Dermis microvascular lymphatic vessel endothelial cell (primary cell): ENCODE measurements at regions not wholly inside any gene's neighbourhood (a gene's known extent, or its start where the extent isn't known, plus 50 kb on each side); places are given as distances from the start of the nearest gene placed in this dataset.
"Not testable (repeated sequence)": the region's sequence is repeated elsewhere in the genome, so short reads cannot be mapped to it uniquely, and the experiment has no call there.

Experiments
- DNase-seq, 2 donors: peaks; one replicate each; pipeline versions ENCODE4 v3.0.0 to v3.0.0-alpha.2; 2010; ENCODE audit warnings: low read depth in 2 of 2

DNA sequence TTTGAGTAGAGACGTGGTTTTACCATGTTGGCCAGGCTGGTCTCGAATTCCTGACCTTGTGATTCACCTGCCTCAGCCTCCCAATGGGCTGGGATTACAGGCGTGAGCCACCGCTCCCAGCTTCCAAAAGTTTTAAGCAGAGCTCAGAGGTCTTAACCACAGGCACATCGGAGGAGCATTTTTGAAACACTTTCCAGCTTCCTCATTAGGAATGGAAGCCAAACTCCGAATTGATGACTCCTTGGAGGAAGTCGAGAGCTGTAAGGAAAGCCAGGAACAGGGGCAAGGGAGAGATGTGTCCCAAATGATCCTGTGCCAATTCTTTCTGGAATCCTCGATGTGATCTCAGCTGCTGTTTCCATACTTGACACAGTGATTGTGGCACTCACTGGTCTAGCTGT lies 56.2 kb upstream of the CCZ1B start:
- not testable (repeated sequence) for DNase-seq

DNA sequence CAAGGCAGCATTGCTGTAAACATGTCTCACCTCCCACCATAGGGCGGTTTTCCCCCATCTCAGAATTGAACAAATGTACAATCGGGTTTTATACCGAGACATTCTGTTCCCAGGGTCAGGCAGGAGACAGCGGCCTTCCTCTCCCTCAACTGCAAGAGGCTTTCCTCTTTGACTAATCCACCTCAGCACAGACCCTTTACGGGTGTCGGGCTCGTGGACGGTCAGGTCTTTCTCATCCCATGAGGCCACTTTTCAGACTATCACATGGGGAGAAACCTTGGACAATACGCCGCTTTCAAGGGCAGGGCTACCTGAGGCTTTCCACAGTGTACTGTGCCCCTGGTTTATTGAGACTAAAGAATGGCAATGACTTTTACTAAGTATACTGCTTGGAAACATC lies 57.7 kb upstream of the CCZ1B start:
- not testable (repeated sequence) for DNase-seq

DNA sequence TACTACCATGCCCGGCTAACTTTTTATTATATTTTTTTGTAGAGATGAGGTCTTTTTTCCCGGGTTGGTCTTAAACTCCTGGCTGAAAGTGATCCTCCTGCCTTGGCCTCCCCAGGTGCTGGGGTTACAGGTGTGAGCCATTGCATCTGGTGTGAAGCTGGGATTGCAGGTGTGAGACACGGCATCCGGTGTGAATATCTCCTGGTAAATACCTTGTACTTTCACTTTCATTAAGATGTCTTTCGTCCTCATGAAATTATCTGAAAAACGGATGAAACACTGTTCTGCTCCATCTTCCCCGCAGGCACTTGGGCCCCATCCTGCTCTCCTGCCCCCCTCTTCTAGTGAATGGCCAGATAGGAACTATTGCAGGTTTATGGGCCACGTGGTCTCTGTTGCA lies 60.1 kb upstream of the CCZ1B start:
- no peak for DNase-seq

DNA sequence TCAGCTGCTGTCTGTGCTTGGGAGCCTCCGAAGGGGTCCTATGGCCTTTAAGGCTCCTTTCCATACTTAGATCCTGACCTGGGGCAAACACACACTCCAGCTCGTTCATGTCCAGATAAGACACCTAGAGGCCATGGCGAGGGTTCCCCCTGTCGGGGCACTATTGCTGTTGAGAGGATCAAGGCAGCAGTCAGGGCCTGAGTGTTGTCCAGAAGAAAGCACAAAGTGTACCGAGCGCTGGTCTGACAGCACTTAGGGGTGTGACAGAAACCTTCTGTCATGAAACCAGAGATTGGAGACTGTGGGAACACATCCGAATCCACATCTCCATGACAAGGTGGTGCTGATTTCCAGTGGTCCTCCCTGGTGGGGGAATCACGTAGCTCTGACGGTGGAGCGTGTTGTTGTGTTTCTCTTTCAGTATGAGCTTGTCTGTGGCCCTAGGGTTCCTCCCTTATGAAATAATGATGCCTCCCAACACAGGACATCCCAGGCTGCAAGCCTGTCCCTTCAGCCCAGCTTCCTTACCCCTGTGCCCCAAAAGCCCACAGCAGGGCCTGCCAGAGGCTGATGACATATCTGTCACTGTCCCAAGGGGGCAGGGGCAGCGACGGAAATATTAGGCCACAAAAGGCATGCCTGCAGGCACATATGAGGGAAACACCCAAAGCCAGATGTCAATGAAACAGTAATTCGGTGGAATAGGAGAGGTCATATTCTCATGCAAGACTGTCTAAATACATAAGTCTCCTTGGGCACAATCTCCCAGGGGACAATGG lies 62.4 kb upstream of the CCZ1B start:
- DNase-seq: not testable (repeated sequence)

DNA sequence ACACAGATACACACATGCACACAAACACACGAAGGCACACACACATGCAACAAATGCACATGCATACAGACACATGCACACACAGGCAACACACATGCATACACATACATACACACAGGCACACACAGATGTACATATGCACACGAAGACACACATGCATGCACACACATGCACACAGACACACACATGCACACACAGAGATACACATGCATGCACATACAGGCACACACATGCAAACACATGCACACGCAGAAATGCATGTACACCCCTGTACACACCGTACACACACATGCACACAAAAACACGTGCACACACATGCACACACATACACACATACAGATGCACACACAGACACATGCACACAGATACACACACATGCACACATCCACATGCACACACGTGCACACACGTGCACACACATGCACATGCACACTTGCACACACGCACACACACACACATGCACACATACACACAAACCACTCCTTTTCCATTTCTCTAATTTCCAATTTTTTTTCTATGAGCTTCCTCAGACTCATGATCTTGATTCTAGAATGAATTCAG lies 63.3 kb upstream of the CCZ1B start:
- no peak for DNase-seq

DNA sequence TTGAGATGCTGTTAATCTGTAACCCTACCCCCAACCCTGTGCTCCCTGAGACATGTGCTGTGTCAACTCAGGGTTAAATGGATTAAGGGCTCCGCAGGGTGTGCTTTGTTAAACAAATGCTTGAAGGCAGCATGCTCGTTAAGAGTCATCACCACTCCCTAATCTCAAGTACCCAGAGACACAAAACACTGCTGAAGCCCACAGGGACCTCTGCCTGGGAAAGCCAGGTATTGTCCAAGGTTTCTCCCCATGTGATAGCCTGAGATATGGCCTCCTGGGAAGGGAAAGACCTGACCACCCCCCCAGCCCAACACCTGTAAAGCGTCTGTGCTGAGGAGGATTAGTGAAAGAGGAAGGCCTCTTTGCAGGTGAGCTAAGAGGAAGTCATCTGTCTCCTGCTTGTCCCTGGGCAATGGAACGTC lies 76.0 kb upstream of the CCZ1B start:
- not testable (repeated sequence) for DNase-seq

DNA sequence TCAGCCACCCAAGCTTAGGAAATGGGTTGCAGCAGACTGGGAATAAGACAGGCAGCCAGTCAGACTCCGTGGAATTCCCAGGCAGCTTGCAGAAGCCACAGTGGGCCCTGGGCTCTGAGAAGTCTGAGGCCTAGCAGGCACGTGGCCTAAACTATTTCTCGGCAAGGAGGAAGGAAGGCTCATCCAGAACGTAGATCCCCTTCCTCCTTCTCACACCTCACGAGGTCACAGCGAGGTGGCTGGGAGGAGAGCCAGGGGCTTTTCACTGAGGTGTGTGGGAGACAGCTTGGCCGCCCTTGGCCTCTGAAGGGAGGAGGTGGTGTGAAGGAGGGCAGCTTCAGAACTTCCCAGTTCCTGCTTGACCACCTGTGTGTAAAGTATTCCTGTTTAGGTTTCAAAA lies 77.2 kb upstream of the CCZ1B start:
- not testable (repeated sequence) for DNase-seq

DNA sequence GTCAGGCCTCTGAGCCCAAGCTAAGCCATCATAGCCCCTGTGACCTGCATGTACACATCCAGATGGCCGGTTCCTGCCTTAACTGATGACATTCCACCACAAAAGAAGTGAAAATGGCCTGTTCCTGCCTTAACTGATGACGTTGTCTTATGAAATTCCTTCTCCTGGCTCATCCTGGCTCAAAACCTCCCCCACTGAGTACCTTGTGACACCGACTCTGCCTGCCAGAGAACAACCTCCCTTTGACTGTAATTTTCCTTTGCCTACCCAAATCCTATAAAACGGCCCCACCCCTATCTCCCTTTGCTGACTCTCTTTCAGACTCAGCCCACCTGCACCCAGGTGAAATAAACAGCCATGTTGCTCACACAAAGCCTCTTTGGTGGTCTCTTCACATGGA lies 77.7 kb upstream of the CCZ1B start:
- DNase-seq: not testable (repeated sequence)

DNA sequence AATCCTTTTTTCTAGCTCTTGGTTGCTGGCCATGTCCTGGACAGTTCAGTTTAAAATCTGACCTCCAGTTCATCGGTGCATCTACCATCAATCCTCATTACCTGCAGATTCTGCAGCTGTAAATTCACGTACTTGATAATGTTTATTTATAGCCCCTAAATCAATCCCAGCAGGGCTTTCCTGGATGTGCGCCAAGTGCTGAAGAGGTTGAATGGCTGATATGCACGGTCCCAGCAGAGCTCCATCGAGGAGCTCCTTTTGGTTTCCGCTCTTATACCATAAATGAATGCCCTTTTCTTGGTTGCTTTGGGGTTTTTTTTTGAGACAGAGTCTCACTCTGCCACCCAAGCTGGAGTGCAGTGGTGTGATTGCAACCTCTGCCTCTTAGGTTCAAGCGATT lies 91.2 kb upstream of the CCZ1B start:
- no peak for DNase-seq

DNA sequence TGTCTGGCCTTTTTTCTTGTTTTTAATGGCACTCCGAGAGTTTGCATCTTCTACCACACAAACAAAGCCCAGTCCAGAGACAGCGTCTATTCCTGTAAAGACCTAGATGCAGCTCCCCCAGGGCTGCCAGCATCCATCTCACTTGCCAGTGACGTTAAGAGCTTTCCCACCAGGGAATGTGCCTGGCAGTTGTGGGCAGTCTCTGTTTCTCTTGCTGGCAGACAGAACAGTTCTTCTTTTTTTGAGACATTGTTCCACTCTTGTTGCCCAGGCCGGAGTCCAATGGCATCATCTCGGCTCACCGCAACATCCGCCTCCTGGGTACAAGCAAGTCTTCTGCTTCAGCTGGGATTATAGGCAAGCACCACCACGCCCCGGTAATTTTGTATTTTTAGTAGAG lies 93.1 kb upstream of the CCZ1B start:
- DNase-seq: not testable (repeated sequence)

DNA sequence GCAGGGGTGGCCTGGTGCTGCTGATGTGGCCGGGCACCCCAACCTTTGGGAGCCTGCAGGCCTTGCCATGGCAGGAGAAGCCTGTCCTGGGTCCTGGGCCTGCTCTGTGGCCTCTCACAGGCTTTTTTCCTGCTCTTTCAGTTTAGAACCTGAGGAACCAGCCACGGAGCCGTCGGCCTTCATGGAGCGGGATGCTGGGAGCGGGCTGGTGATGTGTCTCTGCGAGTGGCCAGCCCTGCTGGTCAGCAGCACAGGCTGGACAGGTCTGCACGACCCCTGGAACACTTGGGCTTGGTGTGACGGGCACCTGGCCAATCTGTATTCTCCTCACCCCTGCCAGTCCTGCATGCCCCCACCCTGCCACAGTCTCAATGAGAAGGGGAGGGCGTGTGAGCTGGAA lies 98.4 kb upstream of the CCZ1B start:
- not testable (repeated sequence) for DNase-seq

DNA sequence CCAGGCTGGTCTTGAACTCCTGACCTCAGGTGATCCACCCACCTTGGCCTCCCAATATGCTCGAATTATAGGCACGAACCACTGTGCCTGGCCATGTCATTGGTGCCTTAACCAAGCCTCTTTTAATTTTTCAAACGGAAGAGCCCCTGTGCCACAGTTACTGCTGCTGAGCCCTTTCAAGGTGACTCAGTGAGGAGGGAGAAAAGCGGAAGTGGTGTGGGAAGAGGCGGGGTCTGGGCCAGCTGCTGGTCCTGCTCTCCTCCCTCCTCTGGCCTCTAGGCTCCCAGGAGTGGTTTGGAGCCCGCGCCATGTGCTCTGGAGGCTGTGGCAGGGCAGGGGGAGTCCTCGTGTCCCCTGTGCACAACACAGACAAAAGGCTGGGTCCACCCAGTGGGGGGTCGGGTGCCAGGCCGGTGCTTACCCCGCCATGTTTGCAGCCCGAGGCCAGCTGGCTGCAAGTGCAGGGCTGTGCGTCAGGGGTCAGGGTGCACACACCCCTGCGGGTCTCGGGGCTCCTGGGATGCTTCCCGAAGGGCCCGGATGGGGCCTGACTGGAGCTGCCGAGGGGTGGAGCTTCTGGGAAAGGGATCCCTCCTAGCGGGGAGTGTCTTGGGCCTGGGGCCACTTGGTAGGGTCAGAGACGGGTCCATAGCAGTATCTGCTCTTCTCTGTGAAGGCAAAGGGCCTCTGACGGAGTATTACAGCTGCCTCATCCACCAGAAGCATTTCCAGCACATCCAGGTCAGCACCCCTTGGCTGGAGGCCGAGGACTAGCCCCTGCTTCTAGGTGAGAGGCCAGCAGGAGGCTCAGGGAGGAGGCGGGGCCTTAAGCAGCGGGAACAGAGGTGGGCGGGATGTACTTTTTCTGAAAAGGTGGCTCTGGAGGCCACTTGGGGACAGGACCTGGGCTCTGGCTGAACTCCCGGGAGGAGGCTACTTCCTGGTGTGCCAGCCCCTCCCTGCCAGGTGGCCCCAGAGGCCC lies 100.4 kb upstream of the CCZ1B start:
- not testable (repeated sequence) for DNase-seq

DNA sequence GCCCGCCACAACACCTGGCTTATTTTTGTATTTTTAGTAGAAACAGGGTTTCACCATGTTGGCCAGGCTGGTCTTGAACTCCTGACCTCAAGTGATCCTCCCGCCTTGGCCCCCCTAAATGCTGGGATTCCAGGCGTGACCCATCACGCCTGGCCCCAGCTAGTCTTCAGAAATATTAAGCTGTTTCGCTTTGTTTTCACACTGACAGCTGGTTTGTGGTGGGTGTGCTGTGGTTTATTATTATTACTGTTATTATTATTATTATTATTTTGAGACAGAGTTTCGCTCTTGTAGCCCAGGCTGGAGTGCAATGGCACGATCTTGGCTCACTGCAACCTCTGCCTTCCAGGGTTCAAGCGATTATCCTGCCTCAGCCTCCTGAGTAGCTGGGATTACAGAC lies 101.6 kb upstream of the CCZ1B start:
- not testable (repeated sequence) for DNase-seq

DNA sequence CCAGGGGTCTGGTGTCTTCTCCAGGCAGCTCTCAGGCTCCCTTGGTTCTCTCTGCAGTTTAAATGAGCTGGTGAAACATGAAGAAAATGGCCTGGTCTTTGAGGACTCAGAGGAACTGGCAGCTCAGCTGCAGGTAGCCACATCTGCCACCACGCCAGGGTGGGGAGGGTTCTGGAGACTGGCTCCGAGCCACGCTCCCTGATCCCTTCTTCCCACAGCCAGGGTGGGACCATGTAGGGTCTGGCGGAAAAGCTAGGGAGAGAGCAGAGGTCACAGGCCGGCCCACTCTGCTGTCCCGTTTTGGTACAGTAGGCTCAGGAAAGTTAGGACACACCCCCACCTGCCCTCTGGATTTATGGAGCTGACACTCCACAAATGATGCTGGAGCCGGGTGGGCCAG lies 103.5 kb upstream of the CCZ1B start:
- not testable (repeated sequence) for DNase-seq

DNA sequence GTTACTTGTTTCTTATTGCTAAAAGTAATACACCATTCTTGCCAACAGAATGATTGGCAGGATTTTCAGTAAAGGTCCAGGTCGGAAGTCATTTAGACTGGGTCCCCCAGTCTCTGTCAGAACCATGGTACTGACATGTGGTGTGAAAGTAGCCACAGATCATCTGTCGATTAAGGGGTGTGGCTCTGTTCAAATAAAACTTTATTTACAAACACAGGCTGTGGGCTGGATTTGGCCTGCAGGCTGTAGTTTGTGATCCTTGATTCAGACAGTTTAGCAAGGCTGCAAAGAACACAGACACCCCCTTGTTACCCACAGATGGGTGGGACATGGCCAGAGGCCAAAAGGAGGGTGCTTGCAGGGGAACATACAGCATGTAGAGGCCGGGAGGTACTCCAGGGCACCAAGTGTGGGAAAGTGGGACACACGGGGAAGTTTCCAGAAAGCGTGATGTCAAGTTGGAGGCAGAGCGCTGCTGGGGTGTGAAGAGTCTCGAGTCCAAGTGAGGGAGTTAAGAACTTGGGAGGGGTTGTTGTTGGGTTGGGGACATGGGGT lies 104.1 kb upstream of the CCZ1B start:
- DNase-seq: not testable (repeated sequence)

DNA sequence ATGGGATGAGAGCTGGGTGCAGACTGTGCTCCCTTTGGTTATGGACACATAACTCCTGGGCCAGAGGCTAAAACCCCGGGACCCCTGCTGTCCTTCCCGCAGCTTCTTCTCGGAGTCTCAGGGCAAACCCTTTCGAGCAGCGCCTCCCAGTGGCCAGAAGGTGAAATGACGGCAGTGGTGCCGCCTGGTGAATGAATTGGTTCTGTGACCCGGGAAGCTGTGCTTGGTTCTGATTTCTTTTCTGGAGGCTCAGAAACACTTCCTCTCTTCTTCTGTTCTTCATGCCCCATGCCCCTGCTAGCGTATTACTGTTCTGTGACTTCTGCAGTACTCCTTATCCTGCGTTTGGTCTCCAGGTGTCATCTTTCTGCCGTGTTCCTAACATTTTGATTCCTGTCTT lies 104.7 kb upstream of the CCZ1B start:
- not testable (repeated sequence) for DNase-seq

DNA sequence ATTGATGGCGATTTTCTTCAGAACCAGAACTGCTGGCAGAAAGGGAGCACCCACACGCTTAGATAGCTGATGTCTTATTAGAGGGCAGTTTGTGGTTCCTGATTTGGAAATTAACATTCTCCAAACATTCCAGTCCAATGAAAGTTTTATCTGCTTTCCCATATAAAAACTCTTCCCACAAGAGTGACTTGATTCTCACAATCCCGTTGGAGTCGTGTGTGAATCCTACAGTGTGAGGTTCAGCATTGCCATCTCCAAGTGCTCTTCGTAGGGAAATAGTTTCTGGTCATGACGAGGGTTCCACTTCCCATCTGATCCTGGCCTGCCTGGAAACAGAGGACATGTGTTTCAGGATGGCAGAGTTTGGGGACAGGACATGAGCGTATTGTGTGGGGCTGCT lies 105.4 kb upstream of the CCZ1B start:
- DNase-seq: not testable (repeated sequence)

DNA sequence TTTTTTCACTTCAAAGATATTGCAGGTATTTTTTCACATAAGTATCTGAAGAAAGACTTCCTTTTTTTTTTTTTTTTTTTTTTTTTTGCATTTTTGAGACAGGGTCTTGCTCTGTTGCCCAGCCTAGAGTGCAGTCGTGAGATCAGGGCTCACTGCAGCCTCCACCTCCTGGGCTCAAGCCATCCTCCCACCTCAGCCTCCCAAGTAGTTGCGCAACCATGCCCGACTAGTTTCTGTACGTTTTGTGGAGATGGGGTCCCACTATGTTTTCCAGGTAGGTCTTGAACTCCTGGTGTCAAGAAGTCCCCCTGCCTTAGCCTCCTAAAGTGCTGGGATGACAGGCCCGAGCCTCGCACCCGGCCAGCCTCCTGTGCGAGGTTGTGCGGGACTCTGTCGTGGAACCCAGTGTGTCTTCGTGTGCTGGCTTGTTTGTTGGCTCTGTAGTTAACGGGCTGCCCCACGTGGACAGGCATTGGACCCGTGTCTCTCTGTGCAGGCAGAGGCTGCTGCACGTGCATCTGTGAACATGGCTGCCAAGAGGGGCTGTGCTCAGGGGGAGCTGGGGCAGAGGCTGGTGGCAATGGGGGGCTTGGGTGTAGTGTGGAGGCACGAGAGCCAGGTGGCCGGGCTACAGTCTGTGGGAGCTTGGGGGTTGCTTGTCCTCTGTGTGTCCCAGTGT lies 108.0 kb upstream of the CCZ1B start:
- DNase-seq: not testable (repeated sequence)

DNA sequence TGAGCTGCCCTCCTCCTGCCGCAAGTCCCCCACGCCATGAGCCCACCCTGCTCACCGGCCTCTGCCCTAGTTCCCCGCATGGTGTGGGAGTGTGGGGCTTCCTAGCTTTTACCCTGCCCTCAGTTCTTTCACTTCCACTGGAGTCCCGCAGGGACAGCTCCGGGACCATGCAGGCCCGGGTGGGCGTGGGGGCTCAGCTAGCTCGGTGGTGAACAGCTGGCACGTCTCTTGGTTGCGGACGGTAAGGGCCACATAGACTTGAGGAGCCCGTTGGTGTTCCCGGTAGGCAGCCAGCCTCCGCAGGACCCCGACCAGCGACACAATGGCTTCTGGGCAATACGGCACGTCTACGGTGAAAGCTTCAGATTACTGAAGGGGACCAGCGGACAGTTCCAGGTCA lies 108.9 kb upstream of the CCZ1B start:
- DNase-seq: no peak

DNA sequence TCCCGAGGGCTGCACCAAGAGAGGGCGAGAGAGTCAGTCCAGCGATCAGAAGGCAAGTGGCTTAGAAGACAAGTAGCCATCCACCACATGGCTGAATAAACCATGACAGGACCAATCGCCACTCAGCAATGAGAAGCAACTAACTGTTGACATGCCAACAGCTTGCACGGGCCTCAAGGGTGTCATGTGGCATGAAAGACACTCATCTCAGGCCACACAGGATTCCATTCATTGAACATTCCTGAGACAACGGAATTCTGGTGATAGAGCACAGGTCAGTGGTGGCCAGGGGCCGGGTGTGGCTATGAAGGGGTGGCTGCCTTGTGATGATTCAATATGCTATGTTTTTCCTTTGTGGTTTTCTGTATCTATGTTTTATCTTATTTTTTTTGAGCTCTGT lies 110.6 kb upstream of the CCZ1B start:
- not testable (repeated sequence) for DNase-seq

DNA sequence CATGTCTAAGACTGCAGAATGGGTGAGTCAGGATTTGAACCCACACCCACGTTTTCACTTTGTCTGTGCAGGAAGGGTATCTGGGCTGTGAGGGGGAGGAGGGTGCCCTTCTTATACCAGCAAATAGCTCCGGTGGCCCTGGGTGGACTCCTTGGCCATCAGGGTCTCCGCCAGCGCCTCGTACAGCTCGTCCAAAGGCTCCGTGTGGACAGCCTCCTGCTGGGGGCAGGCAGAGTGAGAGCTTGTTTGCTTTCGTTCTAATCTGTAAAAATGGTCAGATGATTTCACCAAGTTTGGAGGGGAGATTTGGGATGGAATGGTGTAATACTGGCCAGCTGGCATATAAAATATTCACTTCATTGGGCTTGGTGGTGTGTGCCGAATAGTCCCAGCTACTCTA lies 111.7 kb upstream of the CCZ1B start:
- not testable (repeated sequence) for DNase-seq
